OCI-LY1 (cell line): ENCODE measurements at regions not wholly inside any gene's neighbourhood (a gene's known extent, or its start where the extent isn't known, plus 50 kb on each side); places are given as distances from the start of the nearest gene placed in this dataset.
"Not testable (repeated sequence)": the region's sequence is repeated elsewhere in the genome, so short reads cannot be mapped to it uniquely, and the experiment has no call there.

Experiments
- H2AFZ ChIP-seq: fragments of 200-600 bp; sonication (generic), shearing (Covaris generic); 2 replicates; pipeline ENCODE4 v1.6.0; 2014; ENCODE audit warnings: antibody characterized with exemption, mild to moderate bottlenecking, low read length
- H3F3A ChIP-seq: fragments of 200-600 bp; sonication (generic), shearing (Covaris generic); 2 replicates; pipeline ENCODE4 v1.6.0; 2014; ENCODE audit warnings: mild to moderate bottlenecking, antibody characterized with exemption, low read length, moderate library complexity; ENCODE audit not compliant: insufficient read depth
- H3K27ac ChIP-seq: fragments of 200-600 bp; sonication (generic); 2 replicates; pipeline ENCODE4 v1.5.1; 2014; ENCODE audit warnings: low read length, mixed run types, mild to moderate bottlenecking, low read depth; ENCODE audit not compliant: poor library complexity, severe bottlenecking
- H3K27me3 ChIP-seq: fragments of 200-600 bp; sonication (generic); 2 replicates; pipeline ENCODE4 v1.6.0; 2014; ENCODE audit warnings: antibody characterized with exemption, mild to moderate bottlenecking, low read length, moderate library complexity; ENCODE audit not compliant: insufficient read depth
- H3K36me3 ChIP-seq: fragments of 200-600 bp; sonication (generic); 2 replicates; pipeline ENCODE4 v1.6.1; 2014; ENCODE audit warnings: mild to moderate bottlenecking, antibody characterized with exemption, low read length, moderate library complexity, mixed read lengths; ENCODE audit not compliant: insufficient read depth
- H3K4me1 ChIP-seq: fragments of 200-600 bp; sonication (generic); 2 replicates; pipeline ENCODE4 v1.5.1; 2014; ENCODE audit warnings: mild to moderate bottlenecking, low read length, moderate library complexity; ENCODE audit not compliant: insufficient read depth, severe bottlenecking
- H3K4me2 ChIP-seq: fragments of 200-600 bp; sonication (generic), shearing (Covaris generic); 2 replicates; pipeline ENCODE4 v1.6.1; 2014; ENCODE audit warnings: low read length
- H3K4me3 ChIP-seq: fragments of 200-600 bp; sonication (generic); 2 replicates; pipeline ENCODE4 v1.5.1; 2014; ENCODE audit warnings: low read length, low read depth, mild to moderate bottlenecking, mixed read lengths; ENCODE audit not compliant: poor library complexity, severe bottlenecking
- H3K79me2 ChIP-seq: fragments of 200-600 bp; shearing (Covaris generic); 2 replicates; pipeline ENCODE4 v1.6.1; 2016; ENCODE audit warnings: mixed run types, low read length, mixed read lengths; ENCODE audit not compliant: insufficient read depth
- H3K9ac ChIP-seq: fragments of 200-600 bp; sonication (generic), shearing (Covaris generic); 2 replicates; pipeline ENCODE4 v1.6.1; 2014; ENCODE audit warnings: mild to moderate bottlenecking, low read length, mixed read lengths
- H3K9me2 ChIP-seq: fragments of 200-600 bp; sonication (generic), shearing (Covaris generic); 2 replicates; pipeline ENCODE4 v1.6.1; 2014; ENCODE audit warnings: low read depth, mild to moderate bottlenecking, low read length, mixed read lengths
- H3K9me3 ChIP-seq: fragments of 200-600 bp; shearing (Covaris generic); 2 replicates; pipeline ENCODE4 v1.6.1; 2014; ENCODE audit warnings: low read length, mixed read lengths
- H4K20me1 ChIP-seq: fragments of 200-600 bp; sonication (generic), shearing (Covaris generic); 2 replicates; pipeline ENCODE4 v1.6.0; 2016; ENCODE audit warnings: mild to moderate bottlenecking, low read length; ENCODE audit not compliant: insufficient read depth
- CTCF ChIP-seq: fragments of 200-600 bp; sonication (generic), shearing (Covaris generic); IDR thresholded peaks from 2 replicates; pipeline ENCODE4 v1.5.1; 2017; ENCODE audit warnings: mild to moderate bottlenecking, antibody characterized with exemption, low read length, moderate library complexity, mixed read lengths
- EZH2 ChIP-seq: fragments of 200-600 bp; sonication (generic), shearing (Covaris generic); IDR thresholded peaks from 2 replicates; pipeline ENCODE4 v1.8.0; 2017; ENCODE audit warnings: borderline replicate concordance, mixed run types, mild to moderate bottlenecking, antibody characterized with exemption, low read length, moderate library complexity, mixed read lengths

GRCh38 chr14:25685004-25685403 lies 635.1 kb upstream of the STXBP6 start:
- Histone ChIP-seq H3K4me1 (no peaks in the 10 kb centered on the region), H3K9ac (no peak overlapping the region), H3K9me3 (no peaks in the 10 kb centered on the region), H3F3A (no peaks in the 10 kb centered on the region), H2AFZ (no peak overlapping the region), H3K9me2 (no peaks in the 10 kb centered on the region), H3K4me3 (no peak overlapping the region), H3K79me2 (no peaks in the 10 kb centered on the region), H3K4me2 (no peak overlapping the region), H3K36me3 (no peaks in the 10 kb centered on the region), H3K27ac (no peak overlapping the region), H4K20me1 (no peaks in the 10 kb centered on the region), H3K27me3 (no peaks in the 10 kb centered on the region)
- TF ChIP-seq CTCF (no peak), EZH2 (no peak)

- Histone ChIP-seq H3K9me3 (no peaks in the 10 kb centered on the region), H3F3A (no peaks in the 10 kb centered on the region), H3K9ac (no peak overlapping the region), H2AFZ (no peak overlapping the region), H3K9me2 (no peaks in the 10 kb centered on the region), H3K27ac (no peak overlapping the region), H3K4me3 (no peak overlapping the region), H3K4me2 (no peak overlapping the region), H3K27me3 (no peaks in the 10 kb centered on the region), H3K4me1 (no peaks in the 10 kb centered on the region), H3K79me2 (no peaks in the 10 kb centered on the region), H4K20me1 (no peaks in the 10 kb centered on the region), H3K36me3 (no peaks in the 10 kb centered on the region)
- TF ChIP-seq CTCF (no peak), EZH2 (no peak)
These were observed 631.0 kb upstream of the STXBP6 start for GRCh38 chr14:25680934-25681333.

GRCh38 chr14:25680511-25680910 lies 630.6 kb upstream of the STXBP6 start:
- H3K27ac ChIP-seq, H3K9me2 ChIP-seq, H3F3A ChIP-seq, H3K4me1 ChIP-seq, H3K9me3 ChIP-seq, H3K9ac ChIP-seq, H3K4me2 ChIP-seq, H3K4me3 ChIP-seq, H4K20me1 ChIP-seq, H2AFZ ChIP-seq, H3K27me3 ChIP-seq, H3K36me3 ChIP-seq, H3K79me2 ChIP-seq: not testable (repeated sequence)

GRCh38 chr14:25677111-25677510 lies 627.2 kb upstream of the STXBP6 start:
- Histone ChIP-seq H4K20me1 (no peaks in the 10 kb centered on the region), H3K9me2 (no peaks in the 10 kb centered on the region), H3K27ac (no peak overlapping the region), H3K9ac (no peak overlapping the region), H3K4me3 (no peak overlapping the region), H3K4me2 (no peak overlapping the region), H3K9me3 (no peaks in the 10 kb centered on the region), H3K36me3 (no peaks in the 10 kb centered on the region), H2AFZ (no peak overlapping the region), H3K4me1 (no peaks in the 10 kb centered on the region), H3F3A (no peaks in the 10 kb centered on the region), H3K79me2 (no peaks in the 10 kb centered on the region), H3K27me3 (no peaks in the 10 kb centered on the region)
- TF ChIP-seq EZH2 = no peak
- TF ChIP-seq CTCF = no peak
